Liver (tissue), 6 donors: ENCODE measurements at regions not wholly inside any gene's neighbourhood (a gene's known extent, or its start where the extent isn't known, plus 50 kb on each side); places are given as distances from the start of the nearest gene placed in this dataset.
"Not testable (repeated sequence)": the region's sequence is repeated elsewhere in the genome, so short reads cannot be mapped to it uniquely, and the experiment has no call there.

Experiments used
- DNase-seq: peaks from one replicate; pipeline ENCODE4 v3.0.0-alpha.2; 2017; ENCODE audit warnings: low spot score
- H3K27ac ChIP-seq, 2 donors: one replicate each; pipeline ENCODE4 v1.7.0; 2013; ENCODE audit warnings: inconsistent platforms in 2 of 2, low read length in 2 of 2, control low read depth in 1 of 2, low read depth in 1 of 2, mild to moderate bottlenecking in 1 of 2
- H3K27me3 ChIP-seq, 4 donors: one replicate each; pipeline versions ENCODE4 v1.6.1 to v1.7.0; 2013; ENCODE audit warnings: low read length in 3 of 4, inconsistent platforms in 1 of 4, mild to moderate bottlenecking in 1 of 4, moderate library complexity in 1 of 4; ENCODE audit not compliant: control insufficient read depth in 4 of 4, insufficient read depth in 4 of 4
- H3K36me3 ChIP-seq, 4 donors: one replicate each; pipeline versions ENCODE4 v1.6.1 to v1.7.0; 2013; ENCODE audit warnings: low read length in 3 of 4, mild to moderate bottlenecking in 3 of 4, low read depth in 1 of 4, moderate library complexity in 1 of 4; ENCODE audit not compliant: control insufficient read depth in 4 of 4, insufficient read depth in 3 of 4
- H3K4me1 ChIP-seq, 4 donors: one replicate each; pipeline versions ENCODE4 v1.6.1 to v1.7.0; 2013; ENCODE audit warnings: low read length in 3 of 4, mild to moderate bottlenecking in 3 of 4, moderate library complexity in 1 of 4; ENCODE audit not compliant: control insufficient read depth in 4 of 4, insufficient read depth in 4 of 4
- H3K4me3 ChIP-seq, 3 donors: one replicate each; pipeline versions ENCODE4 v1.6.1 to v1.7.0; 2013; ENCODE audit warnings: low read length in 3 of 3, control low read depth in 1 of 3, low read depth in 1 of 3, mild to moderate bottlenecking in 1 of 3
- H3K9ac ChIP-seq, 2 donors: one replicate each; pipeline ENCODE4 v1.7.0; 2013; ENCODE audit warnings: low read length in 2 of 2, mild to moderate bottlenecking in 2 of 2, moderate library complexity in 2 of 2, control low read depth in 1 of 2, low read depth in 1 of 2
- H3K9me3 ChIP-seq, 4 donors: one replicate each; pipeline versions ENCODE4 v1.6.1 to v1.7.0; 2013; ENCODE audit warnings: low read length in 3 of 4; ENCODE audit not compliant: control insufficient read depth in 4 of 4
- WGBS: extraction: QIAGEN DNeasy Blood & Tissue Kit; methylation state at CpG from one replicate; pipeline ENCODE4 v1.1.7; 2013; 5-methylcytosine and 5-hydroxymethylcytosine counted together
- donor health status: healthy.
- donor health status: healthy.
- donor health status: healthy.

DNA sequence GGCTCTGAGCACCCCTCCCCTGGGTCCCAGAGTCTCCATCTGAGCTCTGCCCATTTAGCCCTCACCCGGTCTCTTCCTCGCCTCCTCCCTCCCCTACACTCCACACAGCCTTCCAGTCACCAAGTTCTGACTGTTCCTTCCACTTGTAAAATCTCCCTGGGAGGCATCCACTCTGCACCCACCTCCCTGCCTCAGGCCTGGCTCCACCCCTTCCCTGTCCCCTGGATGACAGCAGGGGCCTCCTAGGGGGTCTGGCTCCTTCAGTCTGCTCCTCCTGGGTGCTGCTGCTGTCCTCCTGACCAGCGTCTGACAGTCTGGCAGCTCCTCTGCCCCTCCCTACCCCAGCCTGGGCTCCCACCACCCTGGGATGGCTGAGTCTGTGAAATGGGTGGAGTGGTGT is 77.7 kb upstream of the GOLGA6L4 start:
- H3K27me3 ChIP-seq, H3K9me3 ChIP-seq, H3K4me1 ChIP-seq, DNase-seq, H3K4me3 ChIP-seq, H3K9ac ChIP-seq, H3K27ac ChIP-seq, H3K36me3 ChIP-seq: not testable (repeated sequence)
- 80% methylated on average over 3 of the region's 3 CpGs for WGBS

GRCh38 chr15:84159346-84160269 is 76.0 kb upstream of the GOLGA6L4 start:
- 94% methylated on average over 17 of the region's 17 CpGs for WGBS
- not testable (repeated sequence) for H3K36me3 ChIP-seq

GRCh38 chr15:84164423-84165292 is 70.9 kb upstream of the GOLGA6L4 start:
- H3K4me3 ChIP-seq, H3K27me3 ChIP-seq, H3K9me3 ChIP-seq, H3K9ac ChIP-seq, H3K27ac ChIP-seq, DNase-seq, H3K4me1 ChIP-seq, H3K36me3 ChIP-seq: not testable (repeated sequence)
- 87% methylated on average over 8 of the region's 8 CpGs for WGBS

More at GRCh38 chr15:84159346-84160269, 76.0 kb upstream of the GOLGA6L4 start:
- not testable (repeated sequence) for H3K27ac ChIP-seq, DNase-seq, H3K4me3 ChIP-seq, H3K4me1 ChIP-seq, H3K9me3 ChIP-seq, H3K27me3 ChIP-seq, H3K9ac ChIP-seq

- not testable (repeated sequence) for H3K36me3 ChIP-seq, H3K27me3 ChIP-seq, H3K9me3 ChIP-seq, H3K9ac ChIP-seq, H3K4me1 ChIP-seq, DNase-seq, H3K27ac ChIP-seq, H3K4me3 ChIP-seq
- 94% methylated on average over 12 of the region's 19 CpGs for WGBS
Measured at GRCh38 chr15:84170029-84170428, 65.5 kb upstream of the GOLGA6L4 start.

DNA sequence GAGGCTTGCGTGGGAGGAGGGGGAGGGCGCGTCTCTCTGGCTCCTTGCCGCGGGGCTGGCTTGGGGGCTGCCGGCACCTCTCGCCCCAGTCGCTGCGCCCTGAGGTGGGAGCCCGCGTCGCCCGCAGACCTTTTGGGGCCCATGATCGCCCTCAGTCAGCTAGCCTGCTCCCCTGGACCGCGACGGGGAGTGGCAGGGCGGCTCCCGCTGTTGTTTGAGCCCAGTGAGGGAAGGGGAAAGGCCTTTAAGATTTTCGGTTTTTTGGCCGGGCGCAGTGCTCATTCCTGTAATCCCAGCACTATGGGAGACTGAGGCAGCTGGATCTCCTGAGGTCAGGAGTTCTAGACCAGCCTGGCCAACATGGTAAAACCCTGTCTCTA is 62.4 kb upstream of the GOLGA6L4 start:
- not testable (repeated sequence) for H3K4me1 ChIP-seq, H3K27me3 ChIP-seq, DNase-seq, H3K27ac ChIP-seq, H3K9me3 ChIP-seq, H3K9ac ChIP-seq, H3K4me3 ChIP-seq, H3K36me3 ChIP-seq
- 13% methylated on average over 13 of the region's 22 CpGs for WGBS
